K562 (cell line): ENCODE measurements at regions not wholly inside any gene's neighbourhood (a gene's known extent, or its start where the extent isn't known, plus 50 kb on each side); places are given as distances from the start of the nearest gene placed in this dataset.

ENCODE experiments used
- ATAC-seq: fragments of 200-7000 bp; cut with Tn5 transposase; 3 replicates; pipeline ENCODE4 v1.9.1; 2020; ENCODE audit warnings: moderate library complexity
- BruUV-seq: library from RNA; stranded (reverse); fragments of 400-500 nt; replicated peaks from 2 replicates; lab custom pipeline; 2021; lab: Mats Ljungman, UMichigan
- CTCF ChIA-PET: fragments of 300-600 bp; formaldehyde crosslinking; extraction: SDS; loops from one replicate; lab custom pipeline; 2021; ENCODE audit warnings: low intra/inter-chr PET ratio; lab: Yijun Ruan, JAX
- POLR2A ChIA-PET: fragments of 300-600, 350-650 bp; sonication (Branson Sonifier 250); formaldehyde crosslinking; extraction: SDS; loops from one replicate; lab custom pipeline; 2021; ENCODE audit warnings: antibody characterized with exemption, inconsistent platforms; lab: Yijun Ruan, JAX
- DNase-seq, 4 experiments: peaks; one replicate each; pipeline versions ENCODE4 v3.0.0 to v3.0.0-alpha.2; 2011 to 2018; ENCODE audit warnings: low spot score in 3 of 4, mixed read lengths in 3 of 4; ENCODE audit errors: extremely low read depth in 1 of 4
- FAIRE-seq: peaks from 2 replicates; lab custom pipeline; 2011; peaks lifted over from hg19 to GRCh38; lab: Jason Lieb, UNC
- H2AFZ ChIP-seq: 2 replicates; pipeline ENCODE4 v1.6.0; 2011; ENCODE audit warnings: low read depth, low read length, control low read depth, inconsistent platforms
- H3K27ac ChIP-seq: fragments of 200-600 bp; 3 replicates; pipeline ENCODE4 v1.8.0; 2011; ENCODE audit warnings: low read depth, mild to moderate bottlenecking, control low read depth, inconsistent platforms, low read length, moderate library complexity, mixed read lengths; ENCODE audit errors: extremely low read depth
- H3K27me3 ChIP-seq, 2 experiments: fragments of 300-600 bp in 1 of 2; 2 replicates in 1 of 2; 3 replicates in 1 of 2; pipeline versions ENCODE4 v1.6.0 to v1.8.0; 2011; ENCODE audit warnings: inconsistent platforms in 2 of 2, low read length in 2 of 2, mild to moderate bottlenecking in 1 of 2, mixed read lengths in 1 of 2, moderate library complexity in 1 of 2; ENCODE audit not compliant: control insufficient read depth in 2 of 2, insufficient read depth in 2 of 2
- H3K36me3 ChIP-seq: fragments of 300-600 bp; 3 replicates; pipeline ENCODE4 v1.8.0; 2011; ENCODE audit warnings: mild to moderate bottlenecking, low read length, inconsistent platforms; ENCODE audit not compliant: control insufficient read depth, insufficient read depth
- H3K4me1 ChIP-seq, 2 experiments: fragments of 200-600 bp in 1 of 2; replicated peaks in 1 of 2; 2 replicates in 1 of 2; 3 replicates in 1 of 2; pipeline versions ENCODE4 v1.5.1 to v1.8.0; 2011; ENCODE audit warnings: inconsistent platforms in 2 of 2, low read length in 2 of 2, mild to moderate bottlenecking in 1 of 2, mixed read lengths in 1 of 2, moderate library complexity in 1 of 2; ENCODE audit not compliant: control insufficient read depth in 2 of 2, insufficient read depth in 2 of 2
- H3K4me2 ChIP-seq: 2 replicates; pipeline ENCODE4 v1.6.1; 2011; ENCODE audit warnings: low read length, control low read depth, inconsistent platforms, mixed read lengths; ENCODE audit not compliant: insufficient read depth
- H3K4me3 ChIP-seq: fragments of 200-600 bp; sonication (generic), shearing (Covaris generic); 2 replicates; pipeline ENCODE4 v1.5.1; 2016; ENCODE audit warnings: control low read depth, inconsistent platforms
- H3K79me2 ChIP-seq: fragments of 200-600 bp; 3 replicates; pipeline ENCODE4 v1.8.0; 2011; ENCODE audit warnings: low read length, inconsistent platforms; ENCODE audit not compliant: control insufficient read depth, insufficient read depth
- H3K9ac ChIP-seq, 2 experiments: 2 replicates each; pipeline versions ENCODE4 v1.6.0 to v1.6.1; 2011; ENCODE audit warnings: low read depth in 2 of 2, low read length in 2 of 2, control low read depth in 1 of 2, inconsistent platforms in 1 of 2, mild to moderate bottlenecking in 1 of 2, mixed read lengths in 1 of 2; ENCODE audit not compliant: insufficient read depth in 1 of 2
- H3K9me1 ChIP-seq: one replicate; pipeline ENCODE4 v1.6.0; 2011; ENCODE audit warnings: inconsistent platforms, mild to moderate bottlenecking, low read length, moderate library complexity; ENCODE audit not compliant: control insufficient read depth, insufficient read depth
- H3K9me3 ChIP-seq: replicated peaks from 2 replicates; pipeline ENCODE4 v1.5.1; 2011; ENCODE audit warnings: low read depth, low read length, inconsistent platforms; ENCODE audit not compliant: control insufficient read depth, insufficient read depth
- H4K20me1 ChIP-seq: replicated peaks from 2 replicates; pipeline ENCODE4 v1.6.1; 2011; ENCODE audit warnings: low read length, inconsistent platforms, mixed read lengths; ENCODE audit not compliant: control insufficient read depth, insufficient read depth
- DACH1 ChIP-seq: fragments of 450-650 bp; IDR thresholded peaks from 2 replicates; pipeline ENCODE4 v1.6.1; 2018; ENCODE audit not compliant: partially characterized antibody
- PURB ChIP-seq: sonication (generic); formaldehyde crosslinking; IDR thresholded peaks from 2 replicates; pipeline ENCODE4 v1.9.0; 2021; ENCODE audit warnings: low read depth, mild to moderate bottlenecking, missing genetic modification reagents
- ZNF395 ChIP-seq: fragments of 200-800 bp; sonication (Bioruptor generic); IDR thresholded peaks from 2 replicates; pipeline ENCODE4 v1.6.1; 2017; ENCODE audit warnings: missing genetic modification characterization, missing compliant biosample characterization
- ZNF707 ChIP-seq: fragments of 250-450 bp; sonication (Bioruptor Pico); conservative IDR thresholded peaks from 2 replicates; pipeline ENCODE4 v1.8.0; 2022; ENCODE audit warnings: inconsistent platforms, mild to moderate bottlenecking, moderate library complexity
- WGBS: fragments of 100-300 bp; shearing (Covaris generic); methylation state at CpG from one replicate; pipeline ENCODE4 v1.1.6; 2016; ENCODE audit warnings: low coverage, mixed read lengths; ENCODE audit not compliant: insufficient coverage; ENCODE audit errors: missing lambda C conversion rate; 5-methylcytosine and 5-hydroxymethylcytosine counted together
- in situ Hi-C: fragments of 300-500 bp; cut with MboI; formaldehyde crosslinking; loops from 4 replicates; pipeline ENCODE4 v1.15.0; 2018; ENCODE audit warnings: inconsistent platforms, mixed read lengths
- intact Hi-C: fragments of 100-400 bp; cut with micrococcal nuclease; formaldehyde crosslinking; loops from 2 replicates; pipeline ENCODE4 v1.14.2; 2022

DNA sequence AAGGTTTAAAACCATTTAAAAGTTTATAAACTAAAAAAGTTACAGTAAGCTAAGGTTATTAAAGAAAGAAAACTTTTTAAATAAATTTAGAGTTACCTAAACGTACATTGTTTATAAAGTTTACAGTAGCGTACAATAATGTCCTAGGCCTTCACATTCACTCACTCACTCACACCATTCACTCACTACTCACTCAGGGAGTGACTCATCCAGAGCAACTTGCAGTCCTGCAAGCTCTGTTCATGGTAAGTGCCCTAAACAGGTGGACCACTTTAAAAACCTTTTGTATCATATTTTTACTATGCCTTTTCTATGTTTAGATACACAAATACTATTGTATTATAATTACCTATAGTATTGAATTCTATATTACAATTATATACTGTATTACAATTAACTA lies 190.8 kb upstream of the RASA1 start:
- no peaks in the 10 kb centered on the region for H3K9me1 ChIP-seq
- FAIRE-seq (no peak), ATAC-seq (no peak), DNase-seq (no peak)
- H3K36me3 ChIP-seq = no peaks in the 10 kb centered on the region
- no peak overlapping the region for H3K4me2 ChIP-seq
- H4K20me1 ChIP-seq = no peaks in the 10 kb centered on the region
- H2AFZ ChIP-seq = no peak overlapping the region
- WGBS = 69% methylated on average over 2 of the region's 2 CpGs
- no peaks in the 10 kb centered on the region for H3K27me3 ChIP-seq
- no peak overlapping the region for H3K9ac ChIP-seq
- ChIA-PET CTCF (no interaction called here), POLR2A (no interaction called here)
- H3K9me3 ChIP-seq = no peaks in the 10 kb centered on the region
- H3K79me2 ChIP-seq = no peaks in the 10 kb centered on the region
- intact Hi-C loops = loop anchor here (5.0 kb wide), 1 partner anchor 335 kb away; the partner anchor contains the start of gene CCNH
- in situ Hi-C loops = no loop called here
- no peak overlapping the region for H3K27ac ChIP-seq
- no TSS peak for BruUV-seq
- H3K4me3 ChIP-seq = no peak overlapping the region
- TF ChIP-seq PURB (CRISPR knock-in tag) (no peak), ZNF395 (CRISPR knock-in tag) (no peak), DACH1 (no peak), ZNF707 (CRISPR knock-in tag) (no peak)
- TF ChIP-seq, all 486 proteins: peak for 0
- peaks cover 0 to 11% of the 10 kb centered on the region in 2 experiments; a peak in 2 of 5 replicates for H3K4me1 ChIP-seq
